HG02970 (cell line): ENCODE measurements at regions not wholly inside any gene's neighbourhood (a gene's known extent, or its start where the extent isn't known, plus 50 kb on each side); places are given as distances from the start of the nearest gene placed in this dataset.
"Not testable (repeated sequence)": the region's sequence is repeated elsewhere in the genome, so short reads cannot be mapped to it uniquely, and the experiment has no call there.

Source experiments
- ATAC-seq: cut with Tn5 transposase; IDR thresholded peaks from one replicate; pipeline ENCODE4 v1.9.1; 2021; ENCODE audit warnings: mild to moderate bottlenecking, moderate library complexity, moderate number of reproducible peaks; ENCODE audit not compliant: unreplicated experiment, low FRiP score

DNA sequence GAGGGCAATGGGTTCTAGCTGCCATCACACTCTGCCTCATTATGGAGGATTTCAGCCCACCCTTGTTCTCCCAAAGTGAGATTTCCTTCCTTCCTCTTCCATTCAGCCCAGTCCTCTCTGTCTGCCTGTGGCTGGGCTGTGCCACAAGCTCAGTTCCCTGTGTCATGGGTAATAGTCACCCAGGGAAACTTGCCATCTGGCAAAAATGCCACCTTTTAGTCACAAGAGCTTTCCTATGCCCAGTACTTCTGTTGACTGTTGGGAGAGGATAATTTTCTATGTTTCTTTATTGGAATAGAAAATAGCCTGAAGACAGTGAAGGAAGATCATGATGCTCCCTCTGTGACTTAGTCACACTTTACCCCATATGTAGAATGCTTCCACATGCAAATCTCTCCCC is 71.4 kb downstream of the TLR4 start:
- no peak for ATAC-seq

DNA sequence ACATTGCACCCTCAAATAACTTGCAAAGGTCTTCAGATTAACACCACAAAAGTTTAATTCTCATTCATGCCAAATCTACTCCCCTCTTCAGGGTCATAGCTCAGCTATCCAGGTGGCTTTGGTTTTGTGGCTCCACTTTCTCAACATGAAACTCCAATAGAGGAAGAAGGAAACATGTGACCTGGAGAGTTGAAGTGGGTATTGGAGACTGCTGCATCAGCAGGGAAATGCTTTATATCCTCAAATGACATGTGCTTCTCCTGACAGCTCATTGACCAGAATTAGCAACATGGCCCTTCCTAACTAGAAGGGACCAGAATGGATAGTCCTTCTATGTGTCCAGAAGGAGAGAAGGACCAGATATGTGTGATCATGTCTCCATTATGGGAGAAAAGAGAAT is 73.6 kb downstream of the TLR4 start:
- ATAC-seq, result no peak

DNA sequence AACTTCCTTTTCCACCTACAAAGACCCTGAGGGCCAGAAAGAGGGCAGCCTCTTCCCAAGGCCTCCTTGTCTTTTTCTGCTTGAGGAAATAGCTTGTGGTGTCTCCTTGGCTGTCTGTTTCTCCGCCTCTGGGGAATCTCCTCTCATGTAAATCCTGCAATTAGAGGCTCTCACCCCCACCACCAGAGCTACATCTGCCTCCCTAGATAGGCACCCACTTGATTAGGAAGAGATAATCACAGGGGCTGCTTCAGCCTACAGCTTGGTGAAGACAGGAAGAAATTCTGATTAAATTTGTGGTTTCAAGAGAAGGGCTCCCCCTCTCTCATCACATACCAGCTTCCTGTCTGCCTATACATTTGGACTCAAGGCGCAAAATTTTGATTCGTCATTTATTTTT is 75.6 kb downstream of the TLR4 start:
- no peak for ATAC-seq

DNA sequence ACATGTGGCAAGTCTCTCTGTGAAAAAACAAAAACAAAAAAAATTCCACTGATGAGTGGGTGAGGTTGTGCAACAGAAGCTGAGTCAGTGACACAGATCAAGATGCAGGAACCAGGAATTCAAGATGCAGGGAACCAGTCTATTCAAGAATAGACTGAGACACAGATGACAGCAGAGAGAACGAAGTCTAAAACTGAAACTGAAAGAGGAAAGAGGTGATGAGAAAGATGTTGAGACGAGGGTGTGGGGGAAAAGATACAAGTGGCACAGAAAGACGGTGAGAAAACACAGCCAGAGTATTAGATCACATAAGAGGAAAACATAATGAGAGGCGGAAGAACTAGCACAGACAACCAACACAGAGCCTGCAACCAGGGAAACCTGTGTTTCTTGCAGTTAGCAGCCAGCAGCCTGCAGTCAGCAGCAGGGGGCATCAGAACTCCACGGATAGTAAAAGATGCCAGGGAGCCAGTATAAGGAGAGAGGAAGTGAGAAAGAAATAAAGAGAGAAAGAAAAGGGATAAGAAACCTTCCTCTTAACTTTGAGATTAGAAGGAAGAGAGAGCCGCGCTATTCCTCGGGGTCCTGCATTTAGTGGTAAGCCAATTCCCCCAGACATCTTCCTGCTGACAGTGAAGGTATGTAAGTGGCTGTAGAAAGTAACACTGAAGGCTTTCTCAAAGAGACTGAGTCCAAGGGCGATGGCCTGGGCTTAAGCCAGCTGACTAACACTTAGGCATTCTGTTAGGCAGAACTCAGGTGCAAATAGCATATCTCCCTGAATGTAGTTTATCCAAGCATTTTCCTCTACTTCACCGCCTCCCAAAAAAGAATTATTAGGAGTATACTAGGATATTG is 79.0 kb downstream of the TLR4 start:
- peak; percentile 54 for ATAC-seq

DNA sequence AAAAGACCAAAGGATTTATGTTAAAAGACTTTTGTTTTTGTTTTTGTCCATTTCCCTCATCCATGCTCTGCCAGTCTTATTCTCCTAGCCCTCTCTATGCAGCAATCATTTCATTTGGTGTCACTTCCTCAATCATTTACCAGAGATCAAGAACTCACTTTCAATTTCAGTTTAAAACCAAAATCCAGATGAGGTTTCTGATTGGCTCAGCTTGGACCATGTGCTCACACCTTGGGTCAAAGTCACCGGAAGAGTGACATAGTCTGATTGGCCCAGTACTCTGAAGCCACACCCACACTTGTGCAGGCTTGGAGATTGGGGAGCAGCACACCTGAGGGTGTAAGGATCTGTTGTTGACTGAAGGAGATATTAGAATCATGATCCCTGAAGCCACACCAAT is 79.6 kb downstream of the TLR4 start:
- ATAC-seq, result peak; percentile 89

DNA sequence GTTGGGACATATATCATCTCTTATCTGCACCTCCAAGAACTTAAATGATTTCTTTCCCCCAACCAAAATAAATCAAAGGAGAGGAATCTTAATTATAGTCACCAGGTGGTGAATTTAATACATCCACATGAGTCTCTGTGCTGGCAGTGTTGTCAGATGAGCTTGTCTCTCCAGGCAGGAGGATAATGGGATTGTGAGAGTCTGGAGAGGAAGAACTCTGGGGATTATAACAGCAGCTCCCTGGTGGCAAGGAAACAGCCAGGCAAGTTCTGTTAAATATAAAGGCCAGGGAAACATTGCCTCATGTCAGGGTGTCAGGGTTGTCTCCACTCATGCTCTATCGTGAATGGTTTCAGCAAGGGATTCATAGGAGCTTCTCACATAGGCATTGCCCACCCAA is 80.8 kb downstream of the TLR4 start:
- no peak for ATAC-seq

DNA sequence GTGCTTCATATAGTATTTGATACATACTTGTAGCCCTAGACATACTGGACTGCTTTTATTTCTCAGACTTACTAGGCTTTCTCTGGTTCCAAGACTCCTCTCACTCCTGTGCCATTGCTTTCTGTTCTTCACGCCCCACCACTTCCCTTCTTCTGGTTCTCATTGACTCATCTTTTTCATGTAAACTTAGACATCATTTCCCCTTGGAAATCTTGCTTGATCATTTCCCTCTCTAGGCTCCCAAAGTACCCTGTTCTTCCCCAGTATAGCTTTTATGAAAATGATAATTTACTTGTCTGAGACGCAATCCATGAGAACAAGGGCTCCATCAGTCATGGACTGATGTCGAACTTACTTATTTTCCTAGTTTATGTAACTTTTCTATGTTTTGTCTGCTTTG is 83.5 kb downstream of the TLR4 start:
- ATAC-seq, result no peak

DNA sequence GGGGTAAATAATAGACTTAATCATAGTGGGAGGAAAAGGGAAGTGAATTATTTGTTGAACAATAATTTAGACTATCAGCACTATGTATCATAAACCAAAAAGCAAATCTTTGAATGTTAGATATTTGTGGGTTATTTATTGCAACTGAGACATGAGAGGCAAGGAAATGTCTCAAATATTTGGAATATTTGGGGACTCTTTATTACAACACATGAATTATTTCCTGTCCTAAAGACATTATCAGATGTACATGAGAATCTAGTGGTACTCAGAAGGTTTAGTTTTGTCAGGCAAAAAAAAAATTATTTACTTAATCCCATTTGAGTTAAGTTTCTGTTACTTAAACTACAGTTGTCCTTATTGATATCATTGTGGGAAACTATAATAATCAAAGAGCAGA is 91.1 kb downstream of the TLR4 start:
- ATAC-seq, result no peak

DNA sequence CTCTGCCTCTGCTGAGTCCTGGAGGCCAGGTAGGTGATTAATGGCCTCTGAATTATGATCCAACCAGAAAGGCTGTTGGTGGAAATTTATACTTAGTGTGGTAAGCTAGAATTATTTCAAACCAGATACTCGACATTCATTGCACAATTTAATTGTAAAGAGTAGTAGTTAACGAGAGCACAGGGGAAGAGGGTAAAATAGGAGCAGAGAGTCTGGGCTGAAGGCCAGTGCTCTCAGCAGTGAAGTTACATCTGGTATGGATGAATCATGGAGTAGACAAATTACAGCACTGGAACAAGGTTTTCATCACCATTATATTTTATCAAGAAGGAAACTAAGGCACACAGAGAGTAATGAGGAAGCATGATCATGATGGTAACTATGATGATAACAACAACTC is 92.5 kb downstream of the TLR4 start:
- ATAC-seq, result no peak

DNA sequence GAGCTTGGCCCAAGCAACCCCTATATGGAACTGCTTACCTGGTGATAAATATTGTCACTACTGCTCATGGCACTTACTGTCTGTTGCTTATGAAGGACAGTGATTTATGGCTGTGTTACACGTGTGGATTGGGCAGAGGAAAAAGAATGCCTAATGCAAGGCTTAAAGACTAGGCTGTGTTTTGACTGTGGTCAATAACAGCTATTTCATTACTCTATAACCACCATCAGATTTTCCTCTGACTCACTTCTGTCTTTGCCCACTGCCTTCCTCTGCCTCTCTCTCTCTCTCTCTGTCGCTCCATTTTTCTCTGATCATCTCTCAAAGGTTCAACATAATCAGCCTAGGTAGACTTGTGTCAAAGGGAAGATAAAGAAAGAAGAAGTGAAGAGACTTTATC is 96.2 kb downstream of the TLR4 start:
- no peak for ATAC-seq

DNA sequence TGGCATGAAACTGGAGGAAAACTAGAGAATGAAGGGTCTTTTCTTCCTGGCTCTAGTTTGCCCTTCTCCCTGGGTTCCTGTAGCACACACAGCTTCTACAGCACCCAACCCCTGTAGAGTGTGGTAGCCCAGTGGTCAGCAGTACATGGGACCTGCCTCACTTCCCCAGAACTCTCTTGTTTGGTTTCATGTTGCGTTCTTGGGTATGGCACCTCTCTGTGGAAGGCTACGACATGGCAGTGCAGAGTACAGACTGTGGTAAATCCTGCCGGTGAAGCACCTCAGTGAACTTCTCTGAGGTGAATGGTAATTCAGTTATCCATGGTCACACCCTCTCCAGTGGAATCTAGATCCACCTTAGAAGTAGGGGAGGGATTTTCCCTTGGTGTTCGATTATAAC is 105.5 kb downstream of the TLR4 start:
- no peak for ATAC-seq

DNA sequence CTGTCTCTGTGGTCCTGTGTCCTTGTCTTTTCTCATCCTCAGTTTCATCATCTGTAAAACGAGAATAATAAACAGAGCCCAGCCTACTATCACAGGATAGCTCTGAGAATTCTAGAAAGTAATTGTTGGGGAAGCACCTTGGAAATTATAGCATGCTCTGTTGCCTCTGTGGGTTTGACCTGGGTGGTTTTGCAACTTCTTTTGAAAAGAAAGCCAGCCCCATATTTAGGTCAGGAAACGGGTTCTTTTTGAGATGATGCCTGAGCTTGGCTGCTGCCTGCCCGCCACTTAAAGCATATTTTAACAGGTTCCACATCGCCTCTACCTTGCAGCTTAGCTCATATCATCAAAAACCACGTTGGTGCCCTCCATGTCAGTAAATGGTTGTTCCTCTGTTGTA is 111.1 kb downstream of the TLR4 start:
- ATAC-seq, result no peak

DNA sequence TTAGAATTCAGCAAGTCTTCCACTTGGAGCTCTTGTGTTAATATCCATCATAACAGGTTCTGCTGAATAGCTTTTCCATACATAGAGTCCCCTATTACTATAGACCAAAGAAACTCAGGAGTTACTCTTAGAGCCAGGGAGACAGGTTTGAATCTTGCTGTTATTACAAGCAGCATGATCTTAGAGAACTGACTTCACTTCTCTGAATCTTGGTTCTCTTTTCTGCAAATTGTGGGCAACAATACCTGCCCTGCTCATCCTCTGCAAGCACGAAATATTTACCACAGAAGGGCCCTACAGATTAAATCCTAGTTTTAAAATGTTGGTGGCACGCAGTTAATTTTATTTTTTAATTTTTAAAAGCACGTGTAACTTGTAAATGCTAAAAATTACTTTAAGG is 111.7 kb downstream of the TLR4 start:
- no peak for ATAC-seq

DNA sequence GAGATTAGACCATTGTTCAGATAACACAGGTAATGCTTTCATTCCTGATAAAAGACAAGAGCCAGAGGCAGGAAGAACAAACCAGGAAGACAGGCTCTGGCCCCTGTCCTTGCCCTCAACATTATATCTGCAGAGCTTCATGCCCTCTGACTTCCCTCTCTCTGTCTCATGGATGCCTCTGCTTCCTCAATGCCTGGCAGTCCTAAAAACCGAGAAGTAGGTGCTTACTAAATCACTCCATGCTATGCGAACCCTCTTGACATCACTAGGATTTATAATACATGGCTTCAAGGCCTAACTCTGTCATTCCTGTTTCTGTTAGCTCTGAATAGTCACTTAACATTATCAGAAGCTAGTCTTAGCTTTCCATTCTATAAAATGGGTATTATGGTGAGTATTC is 117.8 kb downstream of the TLR4 start:
- no peak for ATAC-seq

DNA sequence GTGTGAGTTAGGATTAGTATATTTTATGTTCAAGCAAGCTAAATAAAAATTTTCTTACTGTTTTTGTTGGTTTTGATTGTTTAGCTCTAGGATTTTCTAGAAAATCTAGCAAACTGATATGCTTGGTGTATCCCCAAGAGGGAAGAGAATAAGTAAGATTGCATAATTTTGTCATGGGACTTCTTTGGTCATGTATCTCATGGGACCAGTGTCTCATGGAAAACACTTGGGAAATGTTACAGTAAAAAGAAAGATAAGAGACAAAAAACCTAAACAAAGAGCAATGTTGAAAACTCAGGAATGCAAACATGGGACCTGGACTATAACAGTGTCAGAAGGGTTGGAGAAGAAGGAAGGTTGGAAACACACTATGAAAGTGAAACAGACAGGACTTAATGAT is 119.4 kb downstream of the TLR4 start:
- no peak for ATAC-seq

DNA sequence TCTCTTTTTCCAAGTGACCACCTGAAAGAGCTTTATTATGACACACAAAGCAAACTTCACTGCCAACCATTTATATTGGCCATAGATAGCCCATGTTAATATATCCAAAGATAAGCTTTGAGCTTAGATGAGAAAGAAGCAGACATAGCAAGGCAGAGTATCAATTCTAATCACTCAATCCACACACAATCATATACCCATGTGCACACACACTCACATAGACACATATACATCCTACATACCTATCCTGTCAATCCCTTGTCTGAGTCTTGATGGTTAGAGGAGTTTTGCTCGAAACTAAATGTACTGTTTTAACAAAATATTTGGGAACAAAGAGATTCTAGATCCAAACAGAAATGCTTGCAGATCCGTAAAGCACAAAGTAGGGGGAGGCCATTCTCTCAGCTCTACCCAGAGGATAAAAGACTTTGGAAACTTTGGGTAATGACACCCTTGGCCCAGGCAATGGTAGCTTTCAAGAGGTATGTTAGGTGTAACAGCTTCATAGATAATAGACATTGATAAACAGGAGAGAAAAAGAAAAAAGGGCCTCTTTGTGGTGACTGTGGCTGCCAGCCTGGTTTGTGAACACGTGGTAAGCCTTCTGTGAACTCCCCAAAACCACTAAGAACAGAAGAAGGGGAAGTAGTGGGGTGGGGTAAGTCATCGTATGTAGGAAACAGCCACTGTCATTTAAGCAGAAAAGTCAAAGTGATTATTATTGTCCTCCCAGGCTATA is 121.6 kb downstream of the TLR4 start:
- peak; percentile 92 for ATAC-seq

DNA sequence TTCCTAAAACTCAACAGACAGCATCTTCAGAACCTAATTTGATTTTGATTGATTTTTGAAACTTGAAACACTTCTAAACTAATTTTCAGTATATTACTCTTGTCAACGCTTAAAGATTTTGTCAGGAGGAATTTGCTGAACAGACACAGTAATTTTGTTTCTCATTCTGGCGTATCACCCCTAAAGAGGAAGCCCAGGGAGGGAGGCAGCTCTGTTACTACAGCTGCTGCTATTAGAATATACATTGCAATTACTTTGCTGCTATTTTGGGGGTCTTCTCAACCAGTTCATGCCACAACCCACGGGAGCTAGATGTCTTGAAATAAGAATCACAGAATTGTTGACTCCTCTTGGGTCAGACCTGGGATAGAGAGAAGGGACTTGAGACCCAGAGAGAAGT is 122.6 kb downstream of the TLR4 start:
- no peak for ATAC-seq

DNA sequence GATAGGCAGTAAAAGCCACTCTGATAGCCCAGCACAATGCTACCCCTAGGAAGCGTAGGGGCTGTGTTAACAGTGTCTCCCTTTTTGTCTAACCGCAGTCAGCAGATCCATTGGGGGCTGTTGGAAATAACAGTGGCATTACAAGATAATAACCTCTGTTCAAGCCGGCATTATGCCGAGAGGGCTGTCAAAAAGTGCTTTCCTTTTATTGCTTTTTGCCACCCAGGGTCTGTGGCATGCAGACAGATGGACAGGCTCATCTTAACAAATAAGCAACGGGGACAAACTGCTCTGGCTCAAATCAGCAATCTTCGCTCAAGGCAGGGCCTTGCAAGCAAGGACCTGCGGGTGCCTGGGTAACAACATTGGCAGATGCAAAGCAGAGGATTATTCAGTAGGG is 123.3 kb downstream of the TLR4 start:
- no peak for ATAC-seq

DNA sequence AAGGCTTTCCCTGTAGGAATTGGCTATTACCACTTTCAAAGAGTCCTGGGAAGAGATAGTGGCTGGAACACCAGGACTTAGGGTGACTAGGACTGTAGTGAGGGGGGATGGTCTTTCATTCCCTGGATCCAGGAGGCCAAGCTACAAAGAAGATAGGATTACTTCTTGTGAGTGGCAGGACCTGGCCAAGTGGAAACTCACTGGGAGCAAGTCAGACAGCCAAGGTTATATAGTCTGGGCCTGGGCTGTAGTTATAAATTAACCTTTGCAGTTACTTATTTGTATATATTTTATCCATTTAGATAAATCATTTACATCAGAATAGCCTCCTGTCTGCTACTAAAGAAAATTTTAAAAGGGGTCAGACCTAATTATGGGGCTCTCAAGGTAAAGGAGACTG is 124.3 kb downstream of the TLR4 start:
- no peak for ATAC-seq

DNA sequence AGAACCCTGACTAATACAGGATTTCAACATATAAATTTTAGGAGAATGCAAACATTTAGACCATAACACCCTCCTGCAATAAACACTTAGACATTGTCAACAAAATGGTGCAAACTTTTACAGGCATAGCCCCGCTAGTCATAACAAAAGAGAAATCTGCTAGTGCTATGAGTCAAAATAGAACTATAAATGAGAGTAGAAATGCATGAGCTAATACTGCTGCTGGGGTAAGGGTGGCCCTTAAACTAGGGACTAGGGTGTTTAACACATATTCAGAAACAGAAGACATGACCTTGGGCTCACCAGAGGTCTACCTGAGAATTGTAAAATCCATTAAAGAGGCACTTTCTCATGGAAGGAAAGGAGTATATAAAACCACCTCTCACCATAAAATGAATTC is 131.6 kb downstream of the TLR4 start:
- no peak for ATAC-seq

DNA sequence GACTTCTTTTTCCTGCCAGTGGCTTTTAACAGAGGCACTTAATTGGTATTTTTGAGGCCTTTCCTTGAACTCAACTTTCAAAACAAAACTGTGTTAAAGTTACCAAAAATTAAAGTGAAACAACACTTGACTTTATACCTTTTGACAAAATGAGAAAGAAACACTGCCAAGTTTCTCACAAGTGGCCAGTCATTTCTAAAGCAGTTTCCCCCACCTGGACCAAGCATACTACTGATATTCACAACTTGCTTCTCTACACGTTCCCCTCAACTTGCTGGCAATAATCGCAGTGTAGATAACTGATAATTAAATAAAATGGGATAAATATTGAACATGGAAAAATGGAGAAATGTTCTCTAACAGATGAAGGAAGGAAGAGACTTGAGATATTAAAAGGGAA is 135.7 kb downstream of the TLR4 start:
- ATAC-seq, result no peak

DNA sequence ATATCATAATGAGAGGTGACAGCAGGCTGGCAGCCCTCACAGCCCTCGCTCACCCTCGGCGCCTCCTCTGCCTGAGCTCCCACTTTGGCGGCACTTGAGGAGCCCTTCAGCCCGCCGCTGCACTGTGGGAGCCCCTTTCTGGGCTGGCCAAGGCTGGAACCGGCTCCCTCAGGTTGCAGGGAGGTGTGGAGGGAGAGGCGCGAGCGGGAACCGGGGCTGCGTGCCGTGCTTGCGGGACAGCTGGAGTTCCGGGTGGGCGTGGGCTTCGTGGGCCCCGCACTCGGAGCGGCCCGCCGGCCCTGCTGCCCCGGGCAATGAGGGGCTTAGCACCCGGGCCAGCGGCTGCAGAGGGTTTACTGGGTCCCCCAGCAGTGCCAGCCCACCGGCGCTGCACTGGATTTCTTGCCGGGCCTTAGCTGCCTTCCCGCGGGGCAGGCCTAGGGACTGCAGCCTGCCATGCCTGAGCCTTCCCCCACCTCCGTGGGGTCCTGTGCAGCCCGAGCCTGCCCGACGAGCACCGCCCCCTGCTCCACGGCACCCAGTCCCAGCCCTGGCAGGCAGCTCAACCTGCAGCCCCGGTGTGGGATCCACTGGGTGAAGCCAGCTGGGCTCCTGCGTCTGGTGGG is 147.7 kb downstream of the TLR4 start:
- ATAC-seq, result not testable (repeated sequence)
